Neuronal stem cell (in vitro differentiated cells): ENCODE measurements at regions not wholly inside any gene's neighbourhood (a gene's known extent, or its start where the extent isn't known, plus 50 kb on each side); places are given as distances from the start of the nearest gene placed in this dataset.
"Not testable (repeated sequence)": the region's sequence is repeated elsewhere in the genome, so short reads cannot be mapped to it uniquely, and the experiment has no call there.

Experiments used
- DNase-seq: peaks from one replicate; pipeline ENCODE4 v3.0.0-alpha.2; 2013; ENCODE audit warnings: low spot score
- H2AFZ ChIP-seq: one replicate; pipeline ENCODE4 v1.6.1; 2013; ENCODE audit warnings: mild to moderate bottlenecking, low read length, inconsistent platforms
- H2AK5ac ChIP-seq: 2 replicates; pipeline ENCODE4 v1.6.1; 2013; ENCODE audit warnings: low read depth, mild to moderate bottlenecking, inconsistent platforms, low read length, moderate library complexity, mixed read lengths
- H2BK120ac ChIP-seq: 2 replicates; pipeline ENCODE4 v1.6.1; 2013; ENCODE audit warnings: low read depth, mild to moderate bottlenecking, inconsistent platforms, low read length, moderate library complexity, mixed read lengths
- H2BK12ac ChIP-seq: one replicate; pipeline ENCODE4 v1.6.1; 2013; ENCODE audit warnings: low read length, inconsistent platforms
- H2BK15ac ChIP-seq: 2 replicates; pipeline ENCODE4 v1.6.1; 2013; ENCODE audit warnings: mild to moderate bottlenecking, low read length, inconsistent platforms, mixed read lengths
- H2BK5ac ChIP-seq: one replicate; pipeline ENCODE4 v1.6.1; 2013; ENCODE audit warnings: inconsistent platforms, mild to moderate bottlenecking, low read length, moderate library complexity
- H3K14ac ChIP-seq: one replicate; pipeline ENCODE4 v1.6.1; 2013; ENCODE audit warnings: low read length, inconsistent platforms
- H3K18ac ChIP-seq: 2 replicates; pipeline ENCODE4 v1.6.1; 2013; ENCODE audit warnings: low read length, inconsistent platforms
- H3K23ac ChIP-seq: 2 replicates; pipeline ENCODE4 v1.6.1; 2013; ENCODE audit warnings: low read depth, mild to moderate bottlenecking, mixed read lengths, low read length, inconsistent platforms; ENCODE audit not compliant: poor library complexity
- H3K27ac ChIP-seq: replicated peaks from 3 replicates; pipeline ENCODE4 v1.5.1; 2013; ENCODE audit warnings: low read length, inconsistent platforms
- H3K27me3 ChIP-seq, 3 experiments: 2 replicates each; pipeline ENCODE4 v1.6.1; 2013; ENCODE audit warnings: low read length in 3 of 3, mild to moderate bottlenecking in 2 of 3, inconsistent platforms in 1 of 3, low read depth in 1 of 3, mixed read lengths in 1 of 3, moderate library complexity in 1 of 3; ENCODE audit not compliant: control insufficient read depth in 3 of 3, insufficient read depth in 3 of 3
- H3K36me3 ChIP-seq, 2 donors: replicated peaks in 1 of 2; 2 replicates each; pipeline ENCODE4 v1.6.1; 2013; ENCODE audit warnings: low read length in 2 of 2; ENCODE audit not compliant: control insufficient read depth in 2 of 2, insufficient read depth in 2 of 2
- H3K4ac ChIP-seq: 2 replicates; pipeline ENCODE4 v1.6.1; 2013; ENCODE audit warnings: inconsistent platforms, mild to moderate bottlenecking, low read length, moderate library complexity
- H3K4me1 ChIP-seq, 2 donors: 1 replicate in 1 of 2; 2 replicates in 1 of 2; pipeline ENCODE4 v1.6.1; 2013; ENCODE audit warnings: low read length in 2 of 2, low read depth in 1 of 2; ENCODE audit not compliant: control insufficient read depth in 2 of 2, insufficient read depth in 1 of 2
- H3K4me2 ChIP-seq: one replicate; pipeline ENCODE4 v1.6.1; 2013; ENCODE audit warnings: mild to moderate bottlenecking, low read length, inconsistent platforms; ENCODE audit not compliant: insufficient read depth, poor library complexity, severe bottlenecking
- H3K4me3 ChIP-seq, 2 donors: 2 replicates each; pipeline ENCODE4 v1.5.1; 2013; ENCODE audit warnings: low read length in 2 of 2, mild to moderate bottlenecking in 2 of 2, inconsistent platforms in 1 of 2, moderate library complexity in 1 of 2
- H3K79me1 ChIP-seq: one replicate; pipeline ENCODE4 v1.6.1; 2013; ENCODE audit warnings: low read depth, mild to moderate bottlenecking, inconsistent platforms, low read length, moderate library complexity
- H3K9ac ChIP-seq: one replicate; pipeline ENCODE4 v1.6.1; 2013; ENCODE audit warnings: mild to moderate bottlenecking, low read depth, low read length, inconsistent platforms; ENCODE audit not compliant: poor library complexity
- H3K9me3 ChIP-seq, 2 donors: replicated peaks in 1 of 2; 2 replicates each; pipeline versions ENCODE3 to v1.6.1; 2013; ENCODE audit warnings: low read length in 2 of 2, mild to moderate bottlenecking in 2 of 2, inconsistent platforms in 1 of 2, low read depth in 1 of 2, mixed read lengths in 1 of 2, moderate library complexity in 1 of 2; ENCODE audit not compliant: control insufficient read depth in 2 of 2, insufficient read depth in 1 of 2
- H4K8ac ChIP-seq: one replicate; pipeline ENCODE4 v1.6.1; 2013; ENCODE audit warnings: low read depth, mild to moderate bottlenecking, inconsistent platforms, low read length, moderate library complexity
- H4K91ac ChIP-seq: one replicate; pipeline ENCODE4 v1.6.1; 2013; ENCODE audit warnings: low read length, low read depth, mild to moderate bottlenecking, inconsistent platforms; ENCODE audit not compliant: poor library complexity
- WGBS, 2 donors: extraction: QIAGEN DNeasy Blood & Tissue Kit; methylation state at CpG; one replicate each; pipeline ENCODE4 v1.1.7; 2013; ENCODE audit warnings: missing lambda C conversion rate in 2 of 2, mixed read lengths in 1 of 2; ENCODE audit not compliant: insufficient read length in 2 of 2, insufficient replicate concordance in 1 of 2; ENCODE audit errors: extremely low coverage in 2 of 2; 5-methylcytosine and 5-hydroxymethylcytosine counted together

DNA sequence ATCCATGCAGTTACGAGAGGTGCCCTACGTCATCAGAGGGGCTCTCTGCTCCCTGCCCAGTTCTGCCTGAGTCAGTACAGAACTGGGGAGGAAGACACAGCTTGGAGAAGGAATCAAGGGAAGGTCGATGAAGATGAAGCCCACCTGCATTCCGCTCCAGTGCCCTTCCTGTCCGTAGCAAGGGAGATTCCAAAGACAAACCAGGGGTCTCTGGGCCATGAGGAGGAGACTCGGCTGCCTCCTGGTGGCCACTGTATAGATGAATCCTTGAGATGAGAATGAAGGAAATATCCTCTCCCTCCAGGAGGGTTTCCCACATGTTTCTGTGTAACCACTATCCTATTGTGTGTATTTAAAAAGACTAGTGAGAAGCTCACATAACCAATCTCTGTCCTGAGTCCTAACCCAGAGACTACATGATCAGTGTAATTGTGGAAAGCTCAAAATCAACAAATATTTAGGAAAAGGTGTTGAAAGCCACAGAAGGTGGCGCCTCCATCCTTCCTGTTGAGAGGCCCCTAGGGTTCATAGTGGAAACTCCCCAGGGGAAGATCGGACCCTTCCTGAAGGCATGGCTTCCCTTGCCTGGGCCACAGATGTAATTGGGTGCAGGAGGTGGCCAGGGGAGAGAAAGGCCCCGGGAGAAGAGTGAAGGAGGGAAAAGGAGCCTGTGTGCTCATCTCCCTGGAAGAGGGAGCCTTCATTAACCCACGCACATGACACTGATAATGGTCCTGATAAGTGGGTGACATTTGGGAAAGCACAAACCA lies 67.0 kb upstream of the LYZL2 start:
- not testable (repeated sequence) for H2BK5ac ChIP-seq, H3K9me3 ChIP-seq, H3K4me3 ChIP-seq, H2BK15ac ChIP-seq, DNase-seq, H3K9ac ChIP-seq, H3K23ac ChIP-seq, H4K91ac ChIP-seq, H4K8ac ChIP-seq, H2BK12ac ChIP-seq, H3K4ac ChIP-seq, H3K27ac ChIP-seq, H3K27me3 ChIP-seq, H2AK5ac ChIP-seq, H3K14ac ChIP-seq, H2BK120ac ChIP-seq, H3K4me2 ChIP-seq, H3K36me3 ChIP-seq, H2AFZ ChIP-seq, H3K79me1 ChIP-seq
- Histone ChIP-seq H3K18ac (peak overlapping the region; percentile 16), H3K4me1 (peaks cover 3 to 21% of the 10 kb centered on the region in 2 donors)
- WGBS, 2 donors = no CpG with 5 or more reads among the region's 10 CpGs

DNA sequence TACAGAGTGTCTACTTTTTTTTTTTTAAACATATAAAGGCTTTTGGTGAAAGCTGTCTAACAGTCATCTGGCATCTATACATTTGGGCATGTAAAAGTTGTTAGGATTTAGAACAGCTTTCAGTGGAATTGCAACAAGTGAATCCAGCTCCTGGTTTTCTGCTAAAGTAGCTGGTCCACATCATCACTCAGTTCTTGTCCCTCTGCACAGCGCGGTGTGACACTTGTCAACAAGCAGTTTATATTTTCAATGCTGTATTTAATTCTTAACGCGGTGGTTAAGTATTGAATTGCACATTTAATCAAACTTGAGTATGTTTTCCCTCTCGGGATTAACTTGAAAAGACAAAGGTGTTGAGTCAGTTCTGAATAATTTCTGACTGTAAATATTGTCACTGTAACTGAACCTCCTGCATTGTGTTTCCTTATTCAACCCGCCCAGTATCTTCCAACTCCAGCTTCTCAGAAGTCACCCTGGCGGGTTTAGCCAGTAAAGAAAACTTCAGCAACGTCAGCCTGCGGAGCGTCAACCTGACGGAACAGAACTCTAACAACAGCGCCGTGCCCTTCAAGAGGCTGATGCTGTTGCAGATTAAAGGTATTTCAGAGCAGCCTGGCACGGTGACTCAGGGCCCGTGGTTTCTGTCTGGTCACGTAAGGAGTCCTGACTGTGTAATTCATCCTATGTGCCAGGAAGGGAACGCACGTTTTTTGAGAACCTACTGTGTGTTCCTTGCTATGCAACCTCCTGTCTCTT lies 66.1 kb upstream of the LYZL2 start:
- not testable (repeated sequence) for H2BK15ac ChIP-seq, H3K79me1 ChIP-seq, H3K23ac ChIP-seq, H2AFZ ChIP-seq, H4K8ac ChIP-seq, H3K4me2 ChIP-seq, H2BK5ac ChIP-seq, H3K27me3 ChIP-seq, H4K91ac ChIP-seq, DNase-seq, H3K4me3 ChIP-seq, H3K14ac ChIP-seq, H3K27ac ChIP-seq, H3K9me3 ChIP-seq, H3K4ac ChIP-seq, H2BK120ac ChIP-seq, H3K9ac ChIP-seq, H2AK5ac ChIP-seq, H3K36me3 ChIP-seq, H2BK12ac ChIP-seq
- Histone ChIP-seq H3K4me1 (peaks cover 0 to 15% of the 10 kb centered on the region in 2 donors), H3K18ac (peak overlapping the region; percentile 16)
- WGBS, 2 donors = no CpG with 5 or more reads among the region's 18 CpGs

DNA sequence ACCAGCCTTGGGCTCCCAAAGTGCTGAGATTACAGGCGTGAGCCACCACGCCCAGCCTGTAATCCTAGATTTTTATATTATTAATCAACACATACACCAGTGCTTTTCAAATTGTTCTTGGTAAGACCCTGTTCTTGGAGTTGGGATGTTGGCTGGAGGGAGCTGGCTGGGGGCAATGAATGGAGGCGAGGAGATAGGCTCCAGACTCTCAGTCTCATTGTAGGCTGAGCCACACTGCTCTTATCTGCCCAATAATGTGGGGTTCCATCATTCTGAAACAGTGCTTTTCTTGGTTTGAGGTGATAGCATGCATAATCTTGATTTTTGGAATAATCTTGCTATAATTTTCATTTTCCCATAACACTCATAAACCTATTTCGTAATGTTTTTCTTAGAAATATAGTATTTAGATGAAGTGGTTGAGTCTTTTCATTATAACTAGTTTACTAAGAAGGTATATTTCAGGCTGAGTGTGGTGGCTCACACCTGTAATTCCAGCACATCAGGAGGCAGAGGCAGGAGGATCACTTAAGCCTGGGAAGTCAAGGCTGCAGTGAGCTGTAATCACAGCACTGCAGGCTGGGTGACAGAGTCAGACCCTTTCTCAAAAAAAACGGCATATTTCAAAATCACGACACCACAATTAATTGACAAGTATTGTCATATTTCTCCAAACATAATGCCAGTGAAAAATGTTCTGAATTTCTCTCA lies 65.1 kb upstream of the LYZL2 start:
- no peak overlapping the region for H3K27ac ChIP-seq
- no peak overlapping the region for H2AFZ ChIP-seq
- H3K4me3 ChIP-seq = no peak overlapping the region
- H3K9me3 ChIP-seq = no peaks in the 10 kb centered on the region
- no peak overlapping the region for H3K4me2 ChIP-seq
- H3K9ac ChIP-seq = no peak overlapping the region
- H3K18ac ChIP-seq = no peak overlapping the region
- no peak overlapping the region for H3K23ac ChIP-seq
- H2BK12ac ChIP-seq = no peak overlapping the region
- no peaks in the 10 kb centered on the region for H3K79me1 ChIP-seq
- no peak overlapping the region for H4K8ac ChIP-seq
- no peak overlapping the region for H2BK5ac ChIP-seq
- no peak for DNase-seq
- no peak overlapping the region for H3K4ac ChIP-seq
- H4K91ac ChIP-seq = no peak overlapping the region
- no peak overlapping the region for H2BK120ac ChIP-seq
- no peak overlapping the region for H2AK5ac ChIP-seq
- WGBS, 2 donors = no CpG with 5 or more reads among the region's 6 CpGs
- no peaks in the 10 kb centered on the region for H3K27me3 ChIP-seq
- H2BK15ac ChIP-seq = no peak overlapping the region
- H3K4me1 ChIP-seq = peaks cover 0 to 7% of the 10 kb centered on the region in 2 donors
- no peaks in the 10 kb centered on the region for H3K36me3 ChIP-seq
- no peak overlapping the region for H3K14ac ChIP-seq

DNA sequence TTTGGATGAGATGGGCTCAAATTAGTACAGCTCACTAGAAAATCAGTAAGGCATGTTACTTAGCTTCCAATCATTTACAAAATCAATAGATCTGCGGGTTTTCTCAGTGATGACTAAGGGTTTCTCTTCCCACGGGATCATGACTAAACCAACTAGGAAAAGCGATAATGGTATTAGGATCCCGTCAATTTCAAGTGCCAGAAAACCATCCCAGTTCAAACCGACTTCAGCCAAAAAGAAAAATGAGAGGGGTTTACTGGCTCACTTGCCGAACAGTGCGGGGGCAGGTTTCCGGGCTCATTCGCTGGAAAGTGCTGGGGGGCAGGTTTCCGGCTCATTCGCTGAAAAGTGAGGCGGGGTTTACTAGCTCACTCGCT lies 62.1 kb upstream of the LYZL2 start:
- no peak overlapping the region for H2BK5ac ChIP-seq
- H3K23ac ChIP-seq = no peak overlapping the region
- no peaks in the 10 kb centered on the region for H3K79me1 ChIP-seq
- H3K36me3 ChIP-seq = no peaks in the 10 kb centered on the region
- WGBS, 2 donors = no CpG with 5 or more reads among the region's 13 CpGs
- no peaks in the 10 kb centered on the region for H3K27me3 ChIP-seq
- H3K14ac ChIP-seq = no peak overlapping the region
- H4K8ac ChIP-seq = no peak overlapping the region
- no peak overlapping the region for H2BK12ac ChIP-seq
- H2AFZ ChIP-seq = no peak overlapping the region
- H4K91ac ChIP-seq = no peak overlapping the region
- H3K27ac ChIP-seq = no peak overlapping the region
- no peak overlapping the region for H3K4me2 ChIP-seq
- no peak overlapping the region for H2AK5ac ChIP-seq
- no peak overlapping the region for H3K4me3 ChIP-seq
- H2BK15ac ChIP-seq = no peak overlapping the region
- H2BK120ac ChIP-seq = no peak overlapping the region
- H3K9me3 ChIP-seq = no peaks in the 10 kb centered on the region
- no peak overlapping the region for H3K4ac ChIP-seq
- no peak overlapping the region for H3K18ac ChIP-seq
- H3K4me1 ChIP-seq = peaks cover 0 to 3% of the 10 kb centered on the region in 2 donors
- no peak for DNase-seq
- no peak overlapping the region for H3K9ac ChIP-seq
